GM10266 (cell line): ENCODE measurements at regions not wholly inside any gene's neighbourhood (a gene's known extent, or its start where the extent isn't known, plus 50 kb on each side); places are given as distances from the start of the nearest gene placed in this dataset.

Experiments used
- DNase-seq: peaks from one replicate; pipeline ENCODE4 v3.0.0; 2012; ENCODE audit errors: extremely low spot score
- CTCF ChIP-seq: IDR thresholded peaks from 2 replicates; pipeline ENCODE4 v1.5.1; 2012; ENCODE audit warnings: mild to moderate bottlenecking, low read depth; ENCODE audit not compliant: control insufficient read depth, insufficient read depth; ENCODE audit errors: missing control alignments

DNA sequence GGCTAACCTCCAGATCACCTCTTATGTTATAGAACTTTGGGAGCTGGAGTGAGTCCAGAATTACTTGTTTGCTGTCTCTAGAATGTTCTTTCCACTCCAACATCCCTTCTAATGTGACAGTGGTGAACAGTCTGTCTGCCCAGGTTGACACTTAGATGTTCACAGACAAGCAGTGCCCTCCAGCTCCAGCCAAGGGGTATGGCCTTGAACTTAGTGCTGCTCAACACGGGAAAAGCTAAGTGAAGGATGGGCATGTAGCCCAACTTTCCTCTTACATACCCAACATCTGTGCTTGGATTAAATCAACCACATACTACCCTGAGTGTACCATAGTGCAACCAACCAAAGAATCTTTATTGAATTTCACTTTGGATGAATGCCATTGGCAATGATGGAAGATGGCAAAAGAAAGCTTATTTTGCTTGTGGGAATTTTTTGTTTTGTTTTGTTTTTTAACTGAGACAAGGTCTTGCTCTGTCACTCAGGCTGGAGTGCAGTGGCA is 201.2 kb downstream of the NXNL2 start:
- DNase-seq: no peak
- TF ChIP-seq CTCF: no peak

DNA sequence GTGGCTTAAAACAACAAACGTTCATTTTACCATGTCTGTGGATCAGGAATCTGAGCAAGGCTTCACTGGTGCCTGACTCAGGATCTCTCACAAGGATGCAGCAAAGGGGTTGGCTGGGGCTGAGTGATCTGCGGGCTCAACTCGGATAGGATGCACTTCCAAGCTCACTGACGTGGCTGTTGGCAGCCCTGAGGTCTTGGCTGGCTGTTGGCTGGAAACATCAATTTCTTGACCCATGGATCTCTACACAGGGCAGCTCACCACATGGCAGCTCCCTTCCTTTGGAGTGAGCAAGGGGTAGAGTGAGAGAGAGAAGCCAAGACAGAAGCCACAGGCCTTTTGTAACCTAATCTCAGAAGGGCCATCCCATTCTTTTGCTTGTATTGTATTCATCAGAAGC is 202.1 kb downstream of the NXNL2 start:
- no peak for TF ChIP-seq CTCF
- no peak for DNase-seq

DNA sequence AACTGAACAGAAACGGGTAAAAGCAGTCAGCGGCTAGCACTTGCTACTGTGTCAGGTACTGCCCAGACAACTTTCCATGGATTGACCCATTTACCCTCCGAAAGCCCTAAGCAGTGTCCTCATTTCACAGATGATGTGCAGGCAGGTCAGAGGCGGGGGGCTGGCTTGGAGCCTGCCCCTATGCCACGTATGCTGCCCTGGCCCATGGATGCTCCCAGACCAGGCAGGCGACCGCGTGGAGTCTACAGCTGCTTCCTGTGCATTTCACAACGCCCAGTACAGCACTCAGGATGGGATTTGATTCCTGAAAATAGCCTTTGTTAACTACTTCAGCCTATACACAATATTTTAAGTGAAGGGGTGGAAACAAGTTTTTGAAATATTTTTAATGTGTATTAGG is 202.9 kb downstream of the NXNL2 start:
- DNase-seq: no peak
- no peak for TF ChIP-seq CTCF

DNA sequence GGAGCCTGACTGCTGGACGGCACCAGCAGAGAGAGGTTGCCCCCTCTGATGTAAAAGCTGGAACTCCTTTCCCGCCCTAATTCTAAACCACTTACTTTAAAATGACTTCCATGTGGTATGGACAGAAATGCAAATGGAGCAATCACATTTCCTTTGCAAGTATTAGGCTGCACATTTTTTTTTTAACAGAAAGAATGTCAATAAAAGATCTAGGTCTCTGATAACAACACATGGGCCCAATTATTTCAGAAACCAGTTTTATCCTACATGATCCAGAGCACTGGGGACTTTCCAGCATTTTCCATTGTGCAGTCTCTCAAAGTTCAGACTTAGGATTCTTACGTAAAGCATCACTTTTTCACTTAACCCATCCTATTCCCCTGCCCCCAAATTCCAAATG is 203.7 kb downstream of the NXNL2 start:
- DNase-seq: no peak
- TF ChIP-seq CTCF: no peak

GRCh38 chr9:88739373-88739772 is 204.4 kb downstream of the NXNL2 start:
- DNase-seq: no peak
- no peak for TF ChIP-seq CTCF

DNA sequence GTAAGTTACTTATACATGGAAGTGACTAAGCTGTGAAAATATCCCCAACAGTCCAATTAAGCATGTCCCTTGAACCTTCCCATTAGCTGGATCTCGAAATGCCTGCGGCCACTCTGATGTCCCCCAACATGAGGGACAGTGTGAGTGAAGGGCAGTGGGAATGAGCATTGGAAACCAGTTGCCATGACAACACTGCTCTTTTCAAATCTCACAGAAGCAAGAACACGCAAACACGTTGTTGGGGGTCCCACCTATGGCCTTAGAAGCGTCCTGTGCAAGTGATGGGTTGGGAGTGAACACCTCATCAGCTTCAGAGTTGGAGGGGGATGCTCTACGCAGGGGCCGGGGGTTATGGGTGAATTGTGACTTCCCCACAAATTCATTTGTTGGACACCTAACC is 205.9 kb downstream of the NXNL2 start:
- TF ChIP-seq CTCF: no peak
- no peak for DNase-seq

DNA sequence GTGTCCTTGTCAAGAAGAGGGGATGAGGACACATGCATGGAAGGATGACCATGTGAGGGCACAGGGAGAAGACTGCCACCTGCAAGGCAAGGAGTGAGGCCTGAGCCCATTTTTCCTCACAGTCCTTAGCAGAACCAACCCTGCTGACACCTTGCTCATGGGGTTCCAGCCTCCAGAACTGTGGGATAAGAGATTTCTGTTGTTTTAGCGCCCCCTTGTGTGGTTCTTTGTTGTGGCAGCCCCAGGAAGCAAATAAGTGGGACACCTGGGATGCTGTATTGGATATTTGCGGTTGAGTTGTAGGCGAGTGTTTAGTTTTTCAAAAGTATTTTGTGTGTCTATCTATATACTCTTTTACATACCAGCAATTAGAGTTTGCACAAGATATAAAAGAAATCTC is 206.4 kb downstream of the NXNL2 start:
- peak; percentile 18 for DNase-seq
- TF ChIP-seq CTCF: peak; percentile 42
